ENCODE measurements at regions not wholly inside any gene's neighbourhood (a gene's known extent, or its start where the extent isn't known, plus 50 kb on each side); places are given as distances from the start of the nearest gene placed in this dataset.

DNA sequence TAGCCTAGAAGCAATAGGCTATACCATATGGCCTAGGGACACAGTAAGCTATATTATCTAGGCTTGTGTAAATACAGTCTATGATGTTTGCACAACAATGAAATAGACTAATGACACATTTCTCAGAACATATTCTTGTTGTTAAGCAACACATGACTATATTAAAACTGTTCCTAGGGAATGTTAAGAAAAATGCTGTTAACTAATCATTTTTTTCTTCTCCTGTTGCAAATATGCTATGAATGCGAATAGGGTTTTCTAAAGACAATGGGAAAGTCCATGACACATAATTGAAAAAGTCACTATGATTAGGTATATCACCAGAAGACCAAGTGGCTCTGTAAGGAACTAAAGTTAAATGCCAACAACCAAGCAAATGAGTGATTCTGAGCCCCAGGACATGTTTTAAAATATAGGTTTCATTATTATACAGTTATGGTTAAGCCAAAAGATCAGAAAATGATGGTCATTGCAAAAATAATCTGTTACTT lies 454.0 kb upstream of the SORCS1 start:
- H3K4me3 ChIP-seq = no peak overlapping the region
- WGBS, 3 donors = 83 to 96% (median 95%) methylated on average over 1 of the region's 1 CpG
- H3K9me3 ChIP-seq = no peaks in the 10 kb centered on the region
- no peaks in the 10 kb centered on the region for H3K27me3 ChIP-seq
- H3K36me3 ChIP-seq = no peaks in the 10 kb centered on the region
- H3K27ac ChIP-seq = no peak overlapping the region
- no peaks in the 10 kb centered on the region for H3K4me1 ChIP-seq (ENCODE audit: insufficient read depth)
- intact Hi-C loops (cut with DNase I) = no loop called here
- TF ChIP-seq POLR2A (IDR thresholded peaks at IDR 0.05) (no peak), EP300 (IDR thresholded peaks at IDR 0.05) (no peak)
- TF ChIP-seq, protein P1, sequence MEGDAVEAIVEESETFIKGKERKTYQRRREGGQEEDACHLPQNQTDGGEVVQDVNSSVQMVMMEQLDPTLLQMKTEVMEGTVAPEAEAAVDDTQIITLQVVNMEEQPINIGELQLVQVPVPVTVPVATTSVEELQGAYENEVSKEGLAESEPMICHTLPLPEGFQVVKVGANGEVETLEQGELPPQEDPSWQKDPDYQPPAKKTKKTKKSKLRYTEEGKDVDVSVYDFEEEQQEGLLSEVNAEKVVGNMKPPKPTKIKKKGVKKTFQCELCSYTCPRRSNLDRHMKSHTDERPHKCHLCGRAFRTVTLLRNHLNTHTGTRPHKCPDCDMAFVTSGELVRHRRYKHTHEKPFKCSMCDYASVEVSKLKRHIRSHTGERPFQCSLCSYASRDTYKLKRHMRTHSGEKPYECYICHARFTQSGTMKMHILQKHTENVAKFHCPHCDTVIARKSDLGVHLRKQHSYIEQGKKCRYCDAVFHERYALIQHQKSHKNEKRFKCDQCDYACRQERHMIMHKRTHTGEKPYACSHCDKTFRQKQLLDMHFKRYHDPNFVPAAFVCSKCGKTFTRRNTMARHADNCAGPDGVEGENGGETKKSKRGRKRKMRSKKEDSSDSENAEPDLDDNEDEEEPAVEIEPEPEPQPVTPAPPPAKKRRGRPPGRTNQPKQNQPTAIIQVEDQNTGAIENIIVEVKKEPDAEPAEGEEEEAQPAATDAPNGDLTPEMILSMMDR (IDR thresholded peaks at IDR 0.05) = no peak
- no peak for DNase-seq

DNA sequence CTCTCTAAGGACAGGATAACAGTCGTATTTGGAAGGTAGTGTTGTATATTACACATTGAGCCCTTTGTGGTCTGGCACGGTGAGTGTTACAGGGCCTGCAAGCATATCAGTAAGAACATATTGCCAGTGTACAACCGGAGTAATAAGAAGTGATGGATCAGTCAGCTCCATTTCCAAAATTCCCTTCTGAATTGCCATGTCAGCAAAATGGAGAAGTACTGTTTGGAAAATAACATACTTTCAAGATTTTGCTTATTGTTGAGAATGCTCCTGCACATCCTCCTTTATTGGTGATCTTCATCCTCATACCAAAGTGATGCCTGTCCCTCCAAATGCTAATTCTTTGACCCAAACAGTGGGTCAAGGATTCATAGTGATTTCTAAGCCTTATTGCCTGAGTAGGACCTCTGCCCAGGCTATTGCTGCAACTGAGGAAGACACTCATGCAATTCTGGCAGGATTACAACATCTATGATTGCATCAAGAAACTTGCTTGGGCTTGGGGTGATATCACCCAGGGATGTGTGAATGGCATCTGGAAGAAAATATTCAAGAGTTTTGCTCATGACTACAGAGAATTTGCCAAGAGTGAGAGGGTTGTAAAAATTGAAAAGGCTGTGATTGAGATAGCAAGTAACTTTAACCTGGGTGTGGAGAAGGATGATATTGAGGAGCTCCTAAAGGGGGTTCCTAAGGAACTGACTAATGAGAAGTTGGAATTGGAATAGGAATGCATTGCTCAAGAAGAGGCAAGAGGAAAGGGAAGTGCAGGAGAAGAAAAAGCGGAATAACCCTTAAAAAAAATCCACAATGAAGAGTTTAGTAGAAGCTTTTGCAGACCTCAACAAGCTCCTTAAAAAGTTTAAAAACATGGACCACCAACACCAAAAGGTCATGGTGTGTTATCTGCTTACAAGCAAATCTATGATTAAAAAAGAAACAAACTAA lies 452.2 kb upstream of the SORCS1 start:
- Histone ChIP-seq H3K27ac (no peak overlapping the region), H3K36me3 (no peaks in the 10 kb centered on the region), H3K27me3 (no peaks in the 10 kb centered on the region), H3K9me3 (no peaks in the 10 kb centered on the region), H3K4me1 (ENCODE audit: insufficient read depth) (no peaks in the 10 kb centered on the region), H3K4me3 (no peak overlapping the region)
- TF ChIP-seq, protein P1 (IDR thresholded peaks at IDR 0.05) = no peak
- TF ChIP-seq EP300 (IDR thresholded peaks at IDR 0.05) (no peak), POLR2A (IDR thresholded peaks at IDR 0.05) (no peak)
- no peak for DNase-seq
- intact Hi-C loops (cut with DNase I) = no loop called here
- 80 to 87% (median 87%) methylated on average over 4 of the region's 4 CpGs for WGBS, 3 donors

DNA sequence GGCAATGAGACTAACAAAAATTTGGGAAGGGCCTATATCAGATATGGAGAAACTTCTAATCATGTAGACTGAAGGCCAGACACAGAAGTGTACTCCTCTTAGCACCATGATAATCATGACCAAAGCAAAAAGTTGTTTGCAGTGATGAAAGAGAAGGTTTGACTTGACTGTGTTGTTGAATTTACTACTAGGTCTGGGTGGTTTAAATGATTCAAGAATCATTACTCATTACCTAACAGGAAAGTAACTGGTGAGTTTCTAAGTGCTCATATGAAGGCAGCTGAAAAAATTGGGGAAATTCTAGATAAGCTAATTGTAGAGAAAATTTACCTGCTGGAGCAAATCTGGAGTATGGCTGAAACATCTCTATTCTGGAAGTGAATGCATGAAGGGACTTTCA lies 451.5 kb upstream of the SORCS1 start:
- H3K27me3 ChIP-seq = no peaks in the 10 kb centered on the region
- H3K27ac ChIP-seq = no peak overlapping the region
- no peak for DNase-seq
- TF ChIP-seq POLR2A (IDR thresholded peaks at IDR 0.05) = no peak
- TF ChIP-seq, protein P1 (IDR thresholded peaks at IDR 0.05) = no peak
- no peak for TF ChIP-seq EP300 (IDR thresholded peaks at IDR 0.05)
- H3K4me3 ChIP-seq = no peak overlapping the region
- intact Hi-C loops (cut with DNase I) = no loop called here
- no peaks in the 10 kb centered on the region for H3K36me3 ChIP-seq
- no peaks in the 10 kb centered on the region for H3K9me3 ChIP-seq
- H3K4me1 ChIP-seq (ENCODE audit: insufficient read depth) = no peaks in the 10 kb centered on the region

DNA sequence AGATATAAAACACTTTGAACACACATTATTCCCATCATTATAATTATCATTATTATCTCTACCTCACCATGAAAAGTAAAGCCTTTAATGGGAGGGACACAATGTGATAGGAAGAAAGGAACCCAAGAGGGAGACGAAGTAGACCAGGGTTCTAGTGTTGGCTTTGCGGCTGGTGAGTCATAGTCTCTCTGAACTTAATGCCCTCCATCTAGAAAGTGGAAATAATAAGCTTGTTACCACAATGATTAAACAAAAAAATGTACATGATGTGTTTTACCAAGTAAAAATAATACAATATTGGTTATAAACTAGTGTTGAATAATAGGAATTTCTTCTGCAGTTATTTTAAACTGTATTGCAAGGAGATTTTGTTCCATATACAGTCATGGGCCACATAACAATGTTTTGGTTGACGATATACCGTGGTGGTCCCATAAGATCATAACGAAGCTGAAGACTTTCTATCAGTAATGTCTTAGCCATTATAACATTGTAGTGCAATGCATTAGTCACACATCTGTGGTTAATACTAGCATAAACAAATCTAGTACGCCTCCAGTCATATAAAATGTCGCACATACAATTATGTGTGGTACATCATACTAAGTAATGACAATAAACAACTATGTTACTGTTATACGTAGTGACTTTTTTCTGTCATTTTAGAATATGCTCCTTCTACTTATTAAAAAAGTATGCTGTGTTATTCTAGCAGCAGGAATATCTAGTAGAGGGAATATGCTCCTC lies 450.6 kb upstream of the SORCS1 start:
- 83 to 87% (median 86%) methylated on average over 8 of the region's 8 CpGs for WGBS, 3 donors
- DNase-seq = no peak
- no peaks in the 10 kb centered on the region for H3K4me1 ChIP-seq (ENCODE audit: insufficient read depth)
- H3K9me3 ChIP-seq = no peaks in the 10 kb centered on the region
- no peak overlapping the region for H3K4me3 ChIP-seq
- TF ChIP-seq, protein P1 (IDR thresholded peaks at IDR 0.05) = no peak
- TF ChIP-seq EP300 (IDR thresholded peaks at IDR 0.05) (no peak), POLR2A (IDR thresholded peaks at IDR 0.05) (no peak)
- no peaks in the 10 kb centered on the region for H3K27me3 ChIP-seq
- no peak overlapping the region for H3K27ac ChIP-seq
- intact Hi-C loops (cut with DNase I) = no loop called here
- H3K36me3 ChIP-seq = no peaks in the 10 kb centered on the region

All from ovary (tissue), 7 donors.